ENCODE measurements at regions not wholly inside any gene's neighbourhood (a gene's known extent, or its start where the extent isn't known, plus 50 kb on each side); places are given as distances from the start of the nearest gene placed in this dataset.
A peak's percentile ranks its signal among the peaks of the same experiment; 100 is the strongest.

GRCh38 chr13:110028311-110028710, 241.9 kb upstream of the IRS2 start:
- H3K9ac ChIP-seq: no peak overlapping the region
- H3K4me2 ChIP-seq: no peak overlapping the region
- no peaks in the 10 kb centered on the region for H3F3A ChIP-seq (ENCODE audit: low read depth)
- no peaks in the 10 kb centered on the region for H4K20me1 ChIP-seq (ENCODE audit: low read depth)
- H3K27me3 ChIP-seq: no peaks in the 10 kb centered on the region
- Mint-ChIP-seq H3K27ac (no peak overlapping the region), H3K4me3 (no peak overlapping the region), H3K9me3 (peaks cover 3% of the 10 kb centered on the region), H3K4me1 (peaks cover 3% of the 10 kb centered on the region), H3K36me3 (no peaks in the 10 kb centered on the region), H3K27me3 (ENCODE audit: insufficient read depth, low read depth) (peaks cover 5% of the 10 kb centered on the region)
- H3K27ac ChIP-seq: no peak overlapping the region
- TF ChIP-seq CTCF (IDR thresholded peaks at IDR 0.05) (no peak), EZH2 (IDR thresholded peaks at IDR 0.05) (no peak), EZH2phosphoT487 (IDR thresholded peaks at IDR 0.05) (no peak)
- H3K4me1 ChIP-seq: peaks cover 8% of the 10 kb centered on the region
- DNase-seq (ENCODE audit: low spot score): no peak
- no peak overlapping the region for H2AFZ ChIP-seq (replicated peaks)
- H3K36me3 ChIP-seq: no peaks in the 10 kb centered on the region
- no peak overlapping the region for H3K4me3 ChIP-seq
- H3K79me2 ChIP-seq (ENCODE audit: low read depth): no peaks in the 10 kb centered on the region
- no peaks in the 10 kb centered on the region for H3K9me3 ChIP-seq (ENCODE audit: low read depth)

GRCh38 chr13:110027470-110028240, 241.3 kb upstream of the IRS2 start:
- peaks cover 8% of the 10 kb centered on the region for H3K4me1 ChIP-seq
- H3K4me3 ChIP-seq: no peak overlapping the region
- H2AFZ ChIP-seq (replicated peaks): peak overlapping the region; percentile 85
- Mint-ChIP-seq H3K27ac (no peak overlapping the region), H3K4me1 (peaks cover 3% of the 10 kb centered on the region), H3K4me3 (no peak overlapping the region), H3K36me3 (no peaks in the 10 kb centered on the region), H3K9me3 (peaks cover 3% of the 10 kb centered on the region), H3K27me3 (ENCODE audit: insufficient read depth, low read depth) (peaks cover 5% of the 10 kb centered on the region)
- no peaks in the 10 kb centered on the region for H3K36me3 ChIP-seq
- TF ChIP-seq EZH2phosphoT487 (IDR thresholded peaks at IDR 0.05) (no peak), CTCF (IDR thresholded peaks at IDR 0.05) (no peak), EZH2 (IDR thresholded peaks at IDR 0.05) (no peak)
- no peaks in the 10 kb centered on the region for H3F3A ChIP-seq (ENCODE audit: low read depth)
- H3K79me2 ChIP-seq (ENCODE audit: low read depth): no peaks in the 10 kb centered on the region
- no peaks in the 10 kb centered on the region for H4K20me1 ChIP-seq (ENCODE audit: low read depth)
- no peaks in the 10 kb centered on the region for H3K27me3 ChIP-seq
- no peak for DNase-seq (ENCODE audit: low spot score)
- no peak overlapping the region for H3K9ac ChIP-seq
- no peaks in the 10 kb centered on the region for H3K9me3 ChIP-seq (ENCODE audit: low read depth)
- peak overlapping the region; percentile 10 for H3K4me2 ChIP-seq
- H3K27ac ChIP-seq: no peak overlapping the region

GRCh38 chr13:110024645-110024980, 238.2 kb upstream of the IRS2 start:
- TF ChIP-seq EZH2 (IDR thresholded peaks at IDR 0.05) (no peak), CTCF (IDR thresholded peaks at IDR 0.05) (no peak), EZH2phosphoT487 (IDR thresholded peaks at IDR 0.05) (no peak)
- Histone ChIP-seq H3K4me2 (no peak overlapping the region), H3K9me3 (ENCODE audit: low read depth) (no peaks in the 10 kb centered on the region), H3K27ac (no peak overlapping the region), H3K36me3 (no peaks in the 10 kb centered on the region), H3K79me2 (ENCODE audit: low read depth) (no peaks in the 10 kb centered on the region), H3F3A (ENCODE audit: low read depth) (no peaks in the 10 kb centered on the region), H3K4me1 (peaks cover 8% of the 10 kb centered on the region), H3K4me3 (no peak overlapping the region), H4K20me1 (ENCODE audit: low read depth) (no peaks in the 10 kb centered on the region), H3K27me3 (no peaks in the 10 kb centered on the region), H3K9ac (no peak overlapping the region), H2AFZ (replicated peaks) (peak overlapping the region; percentile 97)
- Mint-ChIP-seq H3K27me3 (ENCODE audit: insufficient read depth, low read depth) (peaks cover 11% of the 10 kb centered on the region), H3K9me3 (peaks cover 5% of the 10 kb centered on the region), H3K27ac (no peak overlapping the region), H3K36me3 (no peaks in the 10 kb centered on the region), H3K4me3 (no peak overlapping the region), H3K4me1 (peaks cover 3% of the 10 kb centered on the region)
- DNase-seq (ENCODE audit: low spot score): no peak

All from neural progenitor cell (in vitro differentiated cells).